Endothelial cell of umbilical vein (primary cell): ENCODE measurements at regions not wholly inside any gene's neighbourhood (a gene's known extent, or its start where the extent isn't known, plus 50 kb on each side); places are given as distances from the start of the nearest gene placed in this dataset.

Experiments
- BruUV-seq: library from RNA; stranded (reverse); fragments of 400-500 nt; replicated peaks from 2 replicates; lab custom pipeline; 2021; lab: Mats Ljungman, UMichigan
- CTCF ChIA-PET: fragments of 300-600, 350-600 bp; sonication (Branson Sonifier 250); formaldehyde crosslinking; loops from one replicate; lab custom pipeline; 2021; ENCODE audit warnings: antibody characterized with exemption, inconsistent platforms; lab: Charles Lee
- POLR2A ChIA-PET: fragments of 300-600, 350-600 bp; sonication (Branson Sonifier 250); formaldehyde crosslinking; loops from one replicate; lab custom pipeline; 2021; ENCODE audit warnings: antibody characterized with exemption, inconsistent platforms; lab: Charles Lee
- DNase-seq: peaks from one replicate; pipeline ENCODE4 v3.0.0-alpha.2; 2011; ENCODE audit warnings: low read depth, low spot score
- FAIRE-seq: peaks from 2 replicates; lab custom pipeline; 2011; peaks lifted over from hg19 to GRCh38; lab: Jason Lieb, UNC
- H2AFZ ChIP-seq: 2 replicates; pipeline ENCODE4 v1.6.0; 2012; ENCODE audit warnings: low read depth, low read length, control low read depth, inconsistent platforms
- H3K27ac ChIP-seq: 2 replicates; pipeline ENCODE4 v1.5.1; 2011; ENCODE audit warnings: low read depth, mild to moderate bottlenecking, control low read depth, low read length, moderate library complexity; ENCODE audit not compliant: insufficient read depth
- H3K27me3 ChIP-seq, 2 experiments: 2 replicates each; pipeline versions ENCODE4 v1.6.0 to v1.6.1; 2011; ENCODE audit warnings: low read length in 2 of 2, mixed read lengths in 1 of 2; ENCODE audit not compliant: control insufficient read depth in 2 of 2, insufficient read depth in 2 of 2
- H3K36me3 ChIP-seq, 2 experiments: 2 replicates in 1 of 2; 3 replicates in 1 of 2; pipeline ENCODE4 v1.5.1; 2011; ENCODE audit warnings: low read length in 2 of 2, mild to moderate bottlenecking in 1 of 2, moderate library complexity in 1 of 2; ENCODE audit not compliant: control insufficient read depth in 2 of 2, insufficient read depth in 2 of 2; ENCODE audit errors: extremely low read depth in 1 of 2
- H3K4me1 ChIP-seq: 3 replicates; pipeline ENCODE4 v1.5.1; 2011; ENCODE audit warnings: mild to moderate bottlenecking, low read length; ENCODE audit not compliant: control insufficient read depth, insufficient read depth; ENCODE audit errors: extremely low read depth
- H3K4me2 ChIP-seq: 2 replicates; pipeline ENCODE4 v1.6.1; 2011; ENCODE audit warnings: low read length, control low read depth, mixed read lengths; ENCODE audit not compliant: insufficient read depth
- H3K4me3 ChIP-seq, 3 experiments: fragments of 200-600 bp in 1 of 3; sonication (generic), shearing (Covaris generic) in 1 of 3; replicated peaks in 1 of 3; 2 replicates each; pipeline ENCODE4 v1.5.1; 2011 to 2016; ENCODE audit warnings: control low read depth in 3 of 3, low read length in 3 of 3, mild to moderate bottlenecking in 2 of 3, inconsistent platforms in 1 of 3, low read depth in 1 of 3, moderate library complexity in 1 of 3; ENCODE audit not compliant: insufficient read depth in 1 of 3
- H3K79me2 ChIP-seq: 2 replicates; pipeline ENCODE4 v1.6.0; 2012; ENCODE audit warnings: low read length, inconsistent platforms; ENCODE audit not compliant: control insufficient read depth, insufficient read depth
- H3K9ac ChIP-seq: replicated peaks from 2 replicates; pipeline ENCODE3; 2011; ENCODE audit warnings: low read length, control low read depth; ENCODE audit not compliant: insufficient read depth; ENCODE audit errors: extremely low read depth
- H3K9me1 ChIP-seq: replicated peaks from 3 replicates; pipeline ENCODE4 v1.6.0; 2011; ENCODE audit warnings: mild to moderate bottlenecking, low read length; ENCODE audit not compliant: control insufficient read depth, insufficient read depth; ENCODE audit errors: extremely low read depth
- H3K9me3 ChIP-seq: replicated peaks from 2 replicates; pipeline ENCODE4 v1.5.1; 2012; ENCODE audit warnings: low read length, inconsistent platforms; ENCODE audit not compliant: control insufficient read depth, insufficient read depth
- H4K20me1 ChIP-seq: replicated peaks from 2 replicates; pipeline ENCODE3; 2011; ENCODE audit warnings: mild to moderate bottlenecking, low read length; ENCODE audit not compliant: control insufficient read depth, insufficient read depth; ENCODE audit errors: extremely low read depth
- CTCF ChIP-seq, 2 donors: IDR thresholded peaks; 1 replicate in 1 of 2; 2 replicates in 1 of 2; pipeline ENCODE4 v1.5.1; 2011; ENCODE audit warnings: low read length in 2 of 2, mild to moderate bottlenecking in 2 of 2, moderate library complexity in 2 of 2, control low read depth in 1 of 2, inconsistent platforms in 1 of 2, low read depth in 1 of 2; ENCODE audit not compliant: insufficient read depth in 1 of 2; ENCODE audit errors: extremely low read depth in 1 of 2
- EZH2 ChIP-seq: IDR thresholded peaks from 2 replicates; pipeline ENCODE4 v1.6.1; 2012; ENCODE audit warnings: borderline replicate concordance, low read depth, mild to moderate bottlenecking, moderate library complexity, low read length, inconsistent platforms; ENCODE audit not compliant: severe bottlenecking
- FOS ChIP-seq: IDR thresholded peaks from 2 replicates; pipeline ENCODE4 v1.6.1; 2011; ENCODE audit warnings: mild to moderate bottlenecking, low read length, moderate library complexity, borderline replicate concordance; ENCODE audit not compliant: insufficient read depth
- GATA2 ChIP-seq: IDR thresholded peaks from 2 replicates; pipeline ENCODE4 v1.7.0; 2011; ENCODE audit warnings: low read depth, mild to moderate bottlenecking, moderate library complexity, mixed read lengths, low read length; ENCODE audit not compliant: insufficient read length, insufficient read depth
- JUN ChIP-seq: IDR thresholded peaks from 2 replicates; pipeline ENCODE4 v1.6.1; 2011; ENCODE audit warnings: borderline replicate concordance, low read depth; ENCODE audit not compliant: insufficient read length, insufficient read depth
- MYC ChIP-seq: IDR thresholded peaks from one replicate; pipeline ENCODE4 v1.6.1; 2011; ENCODE audit warnings: mild to moderate bottlenecking, low read depth, low read length
- POLR2A ChIP-seq: IDR thresholded peaks from 2 replicates; pipeline ENCODE4 v1.6.1; 2012; ENCODE audit warnings: low read depth, mild to moderate bottlenecking, control low read depth, low read length
- POLR2AphosphoS5 ChIP-seq: IDR thresholded peaks from 2 replicates; pipeline ENCODE4 v1.6.1; 2012; ENCODE audit warnings: low read depth, mild to moderate bottlenecking, control low read depth, low read length, moderate library complexity; ENCODE audit not compliant: insufficient read depth
- dilution Hi-C: fragments of 300-500 bp; cut with MboI; formaldehyde crosslinking; loops from one replicate; pipeline ENCODE4 v1.15.0; 2019; ENCODE audit warnings: low sequenced_read_pairs; ENCODE audit not compliant: extremely low pct_ligation_motif_present
- intact Hi-C: fragments of 100-400 bp; cut with micrococcal nuclease; formaldehyde crosslinking; loops from one replicate; pipeline ENCODE4 v1.10.0; 2022
- TF ChIP-seq, protein P1 (sequence below): IDR thresholded peaks from 2 replicates; pipeline ENCODE4 v1.6.1; 2011; ENCODE audit not compliant: insufficient read depth, insufficient read length

GRCh38 chr1:181327796-181328195 lies 155.5 kb upstream of the CACNA1E start:
- TF ChIP-seq CTCF (IDR thresholded peaks at IDR 0.05; ENCODE audit: extremely low read depth in 1 of 2, insufficient read depth in 1 of 2, low read depth in 1 of 2, low read length in 2 of 2) (no peak), GATA2 (no peak), FOS (no peak), MYC (no peak), JUN (no peak), EZH2 (no peak), POLR2AphosphoS5 (no peak), POLR2A (no peak)
- TF ChIP-seq, protein P1, sequence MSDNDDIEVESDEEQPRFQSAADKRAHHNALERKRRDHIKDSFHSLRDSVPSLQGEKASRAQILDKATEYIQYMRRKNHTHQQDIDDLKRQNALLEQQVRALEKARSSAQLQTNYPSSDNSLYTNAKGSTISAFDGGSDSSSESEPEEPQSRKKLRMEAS = no peak
- Histone ChIP-seq H3K9me1 (no peaks in the 10 kb centered on the region), H3K9ac (no peak overlapping the region), H3K4me2 (no peak overlapping the region), H3K4me3 (no peak overlapping the region), H3K27ac (no peak overlapping the region), H3K36me3 (no peaks in the 10 kb centered on the region), H3K9me3 (no peaks in the 10 kb centered on the region), H3K27me3 (no peaks in the 10 kb centered on the region), H4K20me1 (no peaks in the 10 kb centered on the region), H3K79me2 (no peaks in the 10 kb centered on the region), H2AFZ (no peak overlapping the region), H3K4me1 (no peaks in the 10 kb centered on the region)
- DNase-seq = no peak
- BruUV-seq = no TSS peak
- dilution Hi-C loops = no loop called here
- ChIA-PET POLR2A (no interaction called here), CTCF (no interaction called here)
- intact Hi-C loops = loop anchor here (10.0 kb wide), 1 partner anchor 133 kb away; no protein-coding TSS in a partner anchor
- FAIRE-seq = no peak
